GM23248 (cell line): ENCODE measurements at regions not wholly inside any gene's neighbourhood (a gene's known extent, or its start where the extent isn't known, plus 50 kb on each side); places are given as distances from the start of the nearest gene placed in this dataset.

Experiments used
- DNase-seq: peaks from one replicate; pipeline ENCODE4 v3.0.0-alpha.2; 2015
- H2AFZ ChIP-seq: fragments of 200-600 bp; sonication (generic); 2 replicates; pipeline ENCODE4 v1.6.1; 2016; ENCODE audit warnings: antibody characterized with exemption
- H3F3A ChIP-seq: fragments of 200-600 bp; sonication (generic); 2 replicates; pipeline ENCODE4 v1.6.1; 2016; ENCODE audit warnings: mild to moderate bottlenecking, antibody characterized with exemption, mixed run types; ENCODE audit not compliant: insufficient read depth
- H3K27ac ChIP-seq: fragments of 200-600 bp; sonication (generic); 2 replicates; pipeline ENCODE4 v1.5.1; 2016; ENCODE audit warnings: mild to moderate bottlenecking
- H3K27me3 ChIP-seq: fragments of 200-600 bp; sonication (generic); replicated peaks from 2 replicates; pipeline ENCODE4 v1.6.1; 2016; ENCODE audit warnings: mild to moderate bottlenecking; ENCODE audit not compliant: insufficient read depth
- H3K36me3 ChIP-seq: fragments of 200-600 bp; sonication (generic); 2 replicates; pipeline ENCODE4 v1.6.1; 2016; ENCODE audit warnings: low read depth, mild to moderate bottlenecking
- H3K4me1 ChIP-seq: fragments of 200-600 bp; sonication (generic); 2 replicates; pipeline ENCODE4 v1.6.1; 2016; ENCODE audit warnings: mild to moderate bottlenecking; ENCODE audit not compliant: insufficient read depth
- H3K4me2 ChIP-seq: fragments of 200-600 bp; sonication (generic); one replicate; pipeline ENCODE4 v1.6.1; 2016; ENCODE audit warnings: mild to moderate bottlenecking; ENCODE audit not compliant: unreplicated experiment
- H3K4me3 ChIP-seq: fragments of 200-600 bp; sonication (generic); 2 replicates; pipeline ENCODE4 v1.5.1; 2016; ENCODE audit warnings: mild to moderate bottlenecking
- H3K79me2 ChIP-seq: fragments of 200-600 bp; sonication (generic); 2 replicates; pipeline ENCODE4 v1.6.1; 2016; ENCODE audit warnings: mild to moderate bottlenecking; ENCODE audit not compliant: insufficient read depth
- H3K9ac ChIP-seq: fragments of 200-600 bp; sonication (generic); 2 replicates; pipeline ENCODE4 v1.6.1; 2016; ENCODE audit warnings: mild to moderate bottlenecking
- H3K9me2 ChIP-seq: fragments of 200-600 bp; sonication (generic); 2 replicates; pipeline ENCODE4 v1.6.1; 2016; ENCODE audit warnings: mixed run types, mild to moderate bottlenecking, moderate library complexity; ENCODE audit not compliant: insufficient read depth
- H3K9me3 ChIP-seq: fragments of 200-600 bp; sonication (generic); one replicate; pipeline ENCODE4 v1.6.1; 2017; ENCODE audit warnings: low read depth
- H4K20me1 ChIP-seq: fragments of 200-600 bp; sonication (generic); 2 replicates; pipeline ENCODE4 v1.6.0; 2016; ENCODE audit not compliant: insufficient read depth
- EZH2 ChIP-seq: fragments of 200-600 bp; sonication (generic); IDR thresholded peaks from 2 replicates; pipeline ENCODE4 v1.6.1; 2018; ENCODE audit warnings: antibody characterized with exemption, mild to moderate bottlenecking; ENCODE audit not compliant: insufficient read depth, poor library complexity, severe bottlenecking
- EZH2phosphoT487 ChIP-seq: fragments of 200-600 bp; sonication (generic); IDR thresholded peaks from 2 replicates; pipeline ENCODE4 v1.6.1; 2018; ENCODE audit warnings: antibody characterized with exemption, moderate library complexity, mild to moderate bottlenecking, low read depth; ENCODE audit not compliant: insufficient read depth
- WGBS, 2 experiments: methylation state at CpG; one replicate each; pipeline ENCODE4 v1.1.6; 2015 to 2017; ENCODE audit warnings: low lambda C conversion rate in 2 of 2, low coverage in 1 of 2; ENCODE audit errors: missing lambda C conversion rate in 2 of 2; 5-methylcytosine and 5-hydroxymethylcytosine counted together
- in situ Hi-C: fragments of 300-500 bp; cut with MboI; formaldehyde crosslinking; loops from 2 replicates; pipeline ENCODE4 v1.15.0; 2020

- no peak overlapping the region for H3K9ac ChIP-seq
- H4K20me1 ChIP-seq, result no peaks in the 10 kb centered on the region
- H3K27ac ChIP-seq, result no peak overlapping the region
- peak overlapping the region; percentile 25 for H2AFZ ChIP-seq
- WGBS, 2 experiments, result 46 to 54% methylated on average over 4 of the region's 4 CpGs
- in situ Hi-C loops, result no loop called here
- peak overlapping the region; percentile 29 for H3K4me2 ChIP-seq
- H3K9me2 ChIP-seq, result no peaks in the 10 kb centered on the region
- H3K36me3 ChIP-seq, result no peaks in the 10 kb centered on the region
- no peak overlapping the region for H3K4me3 ChIP-seq
- H3F3A ChIP-seq, result peaks cover 12% of the 10 kb centered on the region
- no peaks in the 10 kb centered on the region for H3K79me2 ChIP-seq
- DNase-seq, result no peak
- H3K4me1 ChIP-seq, result peaks cover 27% of the 10 kb centered on the region
- H3K9me3 ChIP-seq, result no peaks in the 10 kb centered on the region
- no peaks in the 10 kb centered on the region for H3K27me3 ChIP-seq
- TF ChIP-seq EZH2phosphoT487, result no peak
- TF ChIP-seq EZH2, result no peak
These were observed 61.4 kb upstream of the COL8A1 start for GRCh38 chr3:99576904-99577559.

GRCh38 chr3:99575683-99576082 is 62.7 kb upstream of the COL8A1 start:
- TF ChIP-seq EZH2 (no peak), EZH2phosphoT487 (no peak)
- in situ Hi-C loops, result no loop called here
- WGBS, 2 experiments, result 67 to 71% methylated on average over 2 of the region's 2 CpGs

GRCh38 chr3:99570061-99570460 is 68.3 kb upstream of the COL8A1 start:
- Histone ChIP-seq H3K9me2 (no peaks in the 10 kb centered on the region), H3K4me1 (peaks cover 10% of the 10 kb centered on the region; the same call in 1 of the 2 replicates), H2AFZ (no peak overlapping the region), H3K4me2 (no peak overlapping the region), H3F3A (no peaks in the 10 kb centered on the region; the same call in 1 of the 2 replicates), H3K4me3 (no peak overlapping the region), H3K27me3 (no peaks in the 10 kb centered on the region), H3K27ac (no peak overlapping the region), H3K9ac (no peak overlapping the region), H3K36me3 (no peaks in the 10 kb centered on the region), H3K79me2 (no peaks in the 10 kb centered on the region), H4K20me1 (no peaks in the 10 kb centered on the region), H3K9me3 (no peaks in the 10 kb centered on the region)
- no peak for TF ChIP-seq EZH2
- TF ChIP-seq EZH2phosphoT487, result no peak
- in situ Hi-C loops, result no loop called here
- DNase-seq, result no peak
- 74 to 75% methylated on average over 1 of the region's 1 CpG for whole genome bisulfite sequencing, 2 experiments

More at GRCh38 chr3:99575683-99576082, 62.7 kb upstream of the COL8A1 start:
- no peaks in the 10 kb centered on the region for H3K36me3 ChIP-seq
- H3K9ac ChIP-seq, result no peak overlapping the region
- H3F3A ChIP-seq, result peaks cover 12% of the 10 kb centered on the region
- no peaks in the 10 kb centered on the region for H3K9me2 ChIP-seq
- peaks cover 27% of the 10 kb centered on the region for H3K4me1 ChIP-seq
- DNase-seq, result no peak
- no peak overlapping the region for H3K4me3 ChIP-seq
- H3K79me2 ChIP-seq, result no peaks in the 10 kb centered on the region
- no peak overlapping the region for H3K27ac ChIP-seq
- H3K9me3 ChIP-seq, result no peaks in the 10 kb centered on the region
- H2AFZ ChIP-seq, result no peak overlapping the region
- H3K4me2 ChIP-seq, result no peak overlapping the region
- no peaks in the 10 kb centered on the region for H4K20me1 ChIP-seq
- no peaks in the 10 kb centered on the region for H3K27me3 ChIP-seq

- Histone ChIP-seq H2AFZ (no peak overlapping the region), H3K27me3 (no peaks in the 10 kb centered on the region), H3F3A (peaks cover 9% of the 10 kb centered on the region), H3K9ac (no peak overlapping the region), H3K27ac (no peak overlapping the region), H3K4me2 (no peak overlapping the region), H3K79me2 (no peaks in the 10 kb centered on the region), H3K4me1 (peaks cover 23% of the 10 kb centered on the region), H3K36me3 (no peaks in the 10 kb centered on the region), H3K9me2 (no peaks in the 10 kb centered on the region), H3K9me3 (no peaks in the 10 kb centered on the region), H3K4me3 (no peak overlapping the region), H4K20me1 (no peaks in the 10 kb centered on the region)
- 10 to 12% methylated on average over 1 of the region's 1 CpG for WGBS, 2 experiments
- no peak for TF ChIP-seq EZH2phosphoT487
- no peak for TF ChIP-seq EZH2
- in situ Hi-C loops, result no loop called here
- no peak for DNase-seq
These were observed 69.6 kb upstream of the COL8A1 start for GRCh38 chr3:99568663-99569335.
